ENCODE measurements at regions not wholly inside any gene's neighbourhood (a gene's known extent, or its start where the extent isn't known, plus 50 kb on each side); places are given as distances from the start of the nearest gene placed in this dataset.

DNA sequence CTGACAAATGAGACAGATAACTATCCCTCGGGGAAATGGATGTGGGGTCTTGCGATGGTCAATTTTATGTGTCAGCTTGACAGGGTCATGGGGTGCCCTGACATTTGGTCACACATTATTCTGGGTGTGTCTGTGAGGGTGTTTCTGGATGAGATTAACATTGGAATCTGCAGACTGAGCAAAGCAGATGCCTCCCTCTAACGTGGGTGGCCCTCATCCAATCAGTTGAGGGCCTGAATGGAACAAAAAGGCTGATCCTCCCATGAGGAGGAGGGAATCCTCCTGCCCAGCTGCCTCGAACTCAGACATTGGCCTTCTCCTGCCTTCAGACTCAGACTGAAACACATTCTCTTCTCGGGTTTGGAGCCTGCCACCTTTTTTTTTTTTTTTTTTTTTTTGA lies 69.0 kb downstream of the MINAR1 start:
- H3K4ac ChIP-seq (replicated peaks; ENCODE audit: insufficient read length, low read depth, low read length), result no peak overlapping the region
- no peak overlapping the region for H3K4me2 ChIP-seq (ENCODE audit: insufficient read depth in 1 of 2, low read depth in 2 of 2, low read length in 2 of 2)
- H3K23ac ChIP-seq (ENCODE audit: insufficient read length), result no peak overlapping the region
- H3K14ac ChIP-seq (ENCODE audit: insufficient read length), result no peak overlapping the region
- FAIRE-seq (no peak), DNase-seq (ENCODE audit: low read depth in 1 of 2, low spot score in 2 of 2) (no peak)
- 66% methylated on average over 4 of the region's 5 CpGs; no CpG with 5 or more reads in 1 of the 2 experiments for WGBS, 2 experiments (ENCODE audit: extremely low coverage in 1 of 2, insufficient coverage in 1 of 2, insufficient read length in 1 of 2, insufficient replicate concordance in 2 of 2, low coverage in 1 of 2, low lambda C conversion rate in 2 of 2, missing lambda C conversion rate in 1 of 2)
- ChIA-PET POLR2A (ENCODE audit: partially characterized antibody) (no interaction called here), CTCF (ENCODE audit: partially characterized antibody) (interaction anchor here (0.6 to 1.5 kb wide), 3 partner anchors 77 to 105 kb away, joined by 3 to 4 read pairs (median 3); no protein-coding TSS in a partner anchor)
- H4K8ac ChIP-seq (ENCODE audit: extremely low read depth, insufficient read depth, low read length), result no peak overlapping the region
- no peak overlapping the region for H2AFZ ChIP-seq (ENCODE audit: low read length)
- H2AK5ac ChIP-seq (ENCODE audit: low read depth, low read length), result no peak overlapping the region
- no peaks in the 10 kb centered on the region for H3K79me2 ChIP-seq (ENCODE audit: control insufficient read depth in 1 of 2, insufficient read depth in 2 of 2, low read length in 2 of 2)
- H2BK12ac ChIP-seq (ENCODE audit: low read depth, low read length), result no peak overlapping the region
- H3K36me3 ChIP-seq (ENCODE audit: control insufficient read depth in 2 of 4, insufficient read depth in 4 of 4, low read length in 3 of 4), result no peaks in the 10 kb centered on the region
- H2BK5ac ChIP-seq (ENCODE audit: low read depth, low read length), result no peak overlapping the region
- H3K9me3 ChIP-seq (ENCODE audit: insufficient read depth in 2 of 2, low read depth in 1 of 2, low read length in 1 of 2), result no peaks in the 10 kb centered on the region
- no peak overlapping the region for H3K4me3 ChIP-seq (ENCODE audit: extremely low read depth in 1 of 4, insufficient read depth in 2 of 4, low read depth in 3 of 4, low read length in 4 of 4)
- H3K56ac ChIP-seq (replicated peaks; ENCODE audit: insufficient read length, low read depth, low read length), result no peak overlapping the region
- H2BK15ac ChIP-seq (ENCODE audit: low read length), result no peak overlapping the region
- no peaks in the 10 kb centered on the region for H3K23me2 ChIP-seq (ENCODE audit: low read depth, low read length)
- H4K91ac ChIP-seq (replicated peaks; ENCODE audit: insufficient read length, low read length), result no peak overlapping the region
- no peak overlapping the region for H2BK120ac ChIP-seq (replicated peaks; ENCODE audit: low read depth, low read length)
- H3K79me1 ChIP-seq (ENCODE audit: low read depth, low read length), result no peaks in the 10 kb centered on the region
- H4K5ac ChIP-seq (ENCODE audit: insufficient read length, low read depth, low read length), result no peak overlapping the region
- no peaks in the 10 kb centered on the region for H3K27me3 ChIP-seq (replicated peaks in 1 of 4; ENCODE audit: control insufficient read depth in 3 of 4, extremely low read depth in 1 of 4, insufficient read depth in 3 of 4, low read length in 3 of 4)
- no peak overlapping the region for H2BK20ac ChIP-seq (ENCODE audit: low read length)
- H4K20me1 ChIP-seq (replicated peaks in 1 of 2; ENCODE audit: control insufficient read depth in 1 of 2, insufficient read depth in 2 of 2, low read length in 2 of 2), result no peaks in the 10 kb centered on the region
- H3K27ac ChIP-seq (ENCODE audit: low read depth, low read length), result no peak overlapping the region
- no peak overlapping the region for H3K18ac ChIP-seq (ENCODE audit: extremely low read depth, low read length)
- no peak overlapping the region; a peak in 1 of 7 replicates for H3K9ac ChIP-seq (replicated peaks in 1 of 4; ENCODE audit: extremely low read depth in 1 of 4, low read depth in 3 of 4, low read length in 3 of 4)
- peaks cover 0 to under 1% (median under 1%) of the 10 kb centered on the region in 4 experiments; a peak in 2 of 7 replicates for H3K4me1 ChIP-seq (replicated peaks in 1 of 4; ENCODE audit: control insufficient read depth in 3 of 4, insufficient read depth in 4 of 4, low read length in 3 of 4)
- TF ChIP-seq HDAC2 (IDR thresholded peaks at IDR 0.05; ENCODE audit: borderline replicate concordance in 1 of 2, low read depth in 2 of 2, low read length in 2 of 2), result no peak
- TF ChIP-seq RFX5 (IDR thresholded peaks at IDR 0.05; ENCODE audit: borderline replicate concordance, low read depth, low read length), result no peak
- TF ChIP-seq EP300 (IDR thresholded peaks at IDR 0.05; ENCODE audit: borderline replicate concordance in 1 of 2, low read depth in 2 of 2, low read length in 2 of 2), result no peak
- TF ChIP-seq, protein P1, sequence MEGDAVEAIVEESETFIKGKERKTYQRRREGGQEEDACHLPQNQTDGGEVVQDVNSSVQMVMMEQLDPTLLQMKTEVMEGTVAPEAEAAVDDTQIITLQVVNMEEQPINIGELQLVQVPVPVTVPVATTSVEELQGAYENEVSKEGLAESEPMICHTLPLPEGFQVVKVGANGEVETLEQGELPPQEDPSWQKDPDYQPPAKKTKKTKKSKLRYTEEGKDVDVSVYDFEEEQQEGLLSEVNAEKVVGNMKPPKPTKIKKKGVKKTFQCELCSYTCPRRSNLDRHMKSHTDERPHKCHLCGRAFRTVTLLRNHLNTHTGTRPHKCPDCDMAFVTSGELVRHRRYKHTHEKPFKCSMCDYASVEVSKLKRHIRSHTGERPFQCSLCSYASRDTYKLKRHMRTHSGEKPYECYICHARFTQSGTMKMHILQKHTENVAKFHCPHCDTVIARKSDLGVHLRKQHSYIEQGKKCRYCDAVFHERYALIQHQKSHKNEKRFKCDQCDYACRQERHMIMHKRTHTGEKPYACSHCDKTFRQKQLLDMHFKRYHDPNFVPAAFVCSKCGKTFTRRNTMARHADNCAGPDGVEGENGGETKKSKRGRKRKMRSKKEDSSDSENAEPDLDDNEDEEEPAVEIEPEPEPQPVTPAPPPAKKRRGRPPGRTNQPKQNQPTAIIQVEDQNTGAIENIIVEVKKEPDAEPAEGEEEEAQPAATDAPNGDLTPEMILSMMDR (IDR thresholded peaks at IDR 0.05; ENCODE audit: control extremely low read depth in 1 of 3, insufficient read depth in 1 of 3, low read depth in 1 of 3, low read length in 3 of 3), result no peak
- no peak for TF ChIP-seq CTBP2 (IDR thresholded peaks at IDR 0.05; ENCODE audit: borderline replicate concordance, insufficient read depth, insufficient read length, low read length)
- TF ChIP-seq POLR2A (IDR thresholded peaks at IDR 0.05; ENCODE audit: control extremely low read depth in 1 of 2, low read depth in 2 of 2, low read length in 2 of 2), result no peak
- no peak for TF ChIP-seq GTF2F1 (IDR thresholded peaks at IDR 0.05; ENCODE audit: borderline replicate concordance, low read depth, low read length)
- TF ChIP-seq CBX5 (IDR thresholded peaks at IDR 0.05; ENCODE audit: low read depth, low read length), result no peak
- TF ChIP-seq NANOG (IDR thresholded peaks at IDR 0.05; ENCODE audit: insufficient read depth, low read depth, low read length, poor library complexity, severe bottlenecking), result no peak
- no peak for TF ChIP-seq RBBP5 (IDR thresholded peaks at IDR 0.05; ENCODE audit: borderline replicate concordance, low read depth, low read length)
- TF ChIP-seq EZH2 (IDR thresholded peaks at IDR 0.05; ENCODE audit: low read depth, low read length, severe bottlenecking), result no peak

Data from H1 (cell line).